AG04450 (cell line): ENCODE measurements at regions not wholly inside any gene's neighbourhood (a gene's known extent, or its start where the extent isn't known, plus 50 kb on each side); places are given as distances from the start of the nearest gene placed in this dataset.
"Not testable (repeated sequence)": the region's sequence is repeated elsewhere in the genome, so short reads cannot be mapped to it uniquely, and the experiment has no call there.

Experiments
- CTCF ChIA-PET: fragments of 300-600, 350-600 bp; formaldehyde crosslinking; extraction: SDS; loops from one replicate; lab custom pipeline; 2022; ENCODE audit warnings: antibody characterized with exemption, inconsistent platforms; lab: Charles Lee
- POLR2A ChIA-PET: fragments of 350-600 bp; formaldehyde crosslinking; extraction: SDS; loops from one replicate; lab custom pipeline; 2021; ENCODE audit warnings: antibody characterized with exemption, inconsistent platforms; lab: Yijun Ruan, JAX
- DNase-seq: peaks from one replicate; pipeline ENCODE4 v3.0.0-alpha.2; 2011; ENCODE audit warnings: low read depth, low spot score
- H3K27ac ChIP-seq: one replicate; pipeline ENCODE4 v1.5.1; 2012; ENCODE audit warnings: low read depth, low read length, control low read depth
- H3K27me3 ChIP-seq: one replicate; pipeline ENCODE4 v1.6.0; 2012; ENCODE audit warnings: low read length; ENCODE audit not compliant: control insufficient read depth, insufficient read depth
- H3K4me3 ChIP-seq: 2 replicates; pipeline ENCODE4 v1.5.1; 2011; ENCODE audit warnings: mild to moderate bottlenecking, low read depth, low read length, control low read depth
- H3K9me3 ChIP-seq: 2 replicates; pipeline ENCODE4 v1.5.1; 2012; ENCODE audit warnings: low read length; ENCODE audit not compliant: control insufficient read depth, insufficient read depth
- CTCF ChIP-seq: IDR thresholded peaks from 2 replicates; pipeline ENCODE4 v1.5.1; 2011; ENCODE audit warnings: low read depth, low read length, control low read depth, inconsistent platforms

GRCh38 chr4:3589946-3590924 is 58.0 kb upstream of the LRPAP1 start:
- DNase-seq, H3K27me3 ChIP-seq, POLR2A ChIA-PET, H3K9me3 ChIP-seq, H3K27ac ChIP-seq, CTCF ChIA-PET, H3K4me3 ChIP-seq: not testable (repeated sequence)

GRCh38 chr4:3589379-3589778 is 57.2 kb upstream of the LRPAP1 start:
- H3K27ac ChIP-seq, POLR2A ChIA-PET, DNase-seq: not testable (repeated sequence)

GRCh38 chr4:3588517-3589194 is 56.4 kb upstream of the LRPAP1 start:
- POLR2A ChIA-PET, CTCF ChIA-PET, H3K9me3 ChIP-seq, DNase-seq, H3K27ac ChIP-seq, H3K27me3 ChIP-seq, H3K4me3 ChIP-seq: not testable (repeated sequence)

More at GRCh38 chr4:3589379-3589778, 57.2 kb upstream of the LRPAP1 start:
- H3K27me3 ChIP-seq, H3K4me3 ChIP-seq, CTCF ChIA-PET, H3K9me3 ChIP-seq: not testable (repeated sequence)

- H3K27ac ChIP-seq, H3K27me3 ChIP-seq, CTCF ChIA-PET, POLR2A ChIA-PET, H3K9me3 ChIP-seq, H3K4me3 ChIP-seq, DNase-seq: not testable (repeated sequence)
These were observed 54.4 kb upstream of the LRPAP1 start for GRCh38 chr4:3586596-3586995.

GRCh38 chr4:3585567-3585966 is 53.3 kb upstream of the LRPAP1 start:
- H3K4me3 ChIP-seq, H3K9me3 ChIP-seq, H3K27me3 ChIP-seq, CTCF ChIA-PET, H3K27ac ChIP-seq, DNase-seq, POLR2A ChIA-PET: not testable (repeated sequence)

GRCh38 chr4:3582091-3582475 is 49.9 kb upstream of the LRPAP1 start:
- CTCF ChIA-PET, result no interaction called here
- H3K4me3 ChIP-seq, result no peak overlapping the region
- no peak for TF ChIP-seq CTCF
- POLR2A ChIA-PET, result no interaction called here
- DNase-seq, result no peak
- no peaks in the 10 kb centered on the region for H3K9me3 ChIP-seq
- H3K27ac ChIP-seq, result no peak overlapping the region
- H3K27me3 ChIP-seq, result no peaks in the 10 kb centered on the region
